Mucosa of rectum (tissue), 2 donors: ENCODE measurements at regions not wholly inside any gene's neighbourhood (a gene's known extent, or its start where the extent isn't known, plus 50 kb on each side); places are given as distances from the start of the nearest gene placed in this dataset.

Experiments used
- H3K27ac ChIP-seq, 2 donors: one replicate each; pipeline ENCODE4 v1.7.0; 2013; ENCODE audit warnings: inconsistent platforms in 2 of 2, low read depth in 2 of 2, low read length in 2 of 2
- H3K27me3 ChIP-seq, 2 donors: one replicate each; pipeline ENCODE4 v1.7.0; 2013; ENCODE audit warnings: low read length in 2 of 2; ENCODE audit not compliant: control insufficient read depth in 2 of 2, insufficient read depth in 2 of 2
- H3K36me3 ChIP-seq, 2 donors: one replicate each; pipeline ENCODE4 v1.7.0; 2013; ENCODE audit warnings: low read length in 2 of 2; ENCODE audit not compliant: control insufficient read depth in 2 of 2, insufficient read depth in 2 of 2
- H3K4me1 ChIP-seq, 2 donors: one replicate each; pipeline ENCODE4 v1.7.0; 2013; ENCODE audit warnings: low read length in 2 of 2, mild to moderate bottlenecking in 1 of 2; ENCODE audit not compliant: control insufficient read depth in 2 of 2, insufficient read depth in 2 of 2
- H3K4me3 ChIP-seq, 2 donors: one replicate each; pipeline ENCODE4 v1.7.0; 2013; ENCODE audit warnings: low read length in 2 of 2
- H3K9ac ChIP-seq, 2 donors: one replicate each; pipeline ENCODE4 v1.7.0; 2013; ENCODE audit warnings: low read length in 2 of 2, low read depth in 1 of 2, mild to moderate bottlenecking in 1 of 2
- H3K9me3 ChIP-seq, 2 donors: one replicate each; pipeline ENCODE4 v1.7.0; 2013; ENCODE audit warnings: low read length in 2 of 2; ENCODE audit not compliant: control insufficient read depth in 2 of 2
- donor health status: healthy.
- donor health status: Normal muscosa, but diverticular disease.

GRCh38 chr6:6724539-6725467 is 136.3 kb downstream of the LY86 start:
- peaks cover 34 to 55% of the 10 kb centered on the region in 2 donors for H3K4me1 ChIP-seq
- H3K4me3 ChIP-seq: peak overlapping the region; percentile 65 to 67
- no peaks in the 10 kb centered on the region for H3K36me3 ChIP-seq
- no peaks in the 10 kb centered on the region for H3K9me3 ChIP-seq
- H3K27me3 ChIP-seq: no peaks in the 10 kb centered on the region
- H3K9ac ChIP-seq: peak overlapping the region; percentile 76 to 83
- peak overlapping the region; percentile 91 to 96 for H3K27ac ChIP-seq

GRCh38 chr6:6725468-6726209 is 137.1 kb downstream of the LY86 start:
- Histone ChIP-seq H3K4me3 (peak overlapping the region in 1 of 2 donors; percentile 67), H3K27ac (peak overlapping the region; percentile 91 to 96), H3K9me3 (no peaks in the 10 kb centered on the region), H3K27me3 (no peaks in the 10 kb centered on the region), H3K4me1 (peaks cover 34 to 49% of the 10 kb centered on the region in 2 donors), H3K36me3 (no peaks in the 10 kb centered on the region), H3K9ac (peak overlapping the region; percentile 76 to 83)

DNA sequence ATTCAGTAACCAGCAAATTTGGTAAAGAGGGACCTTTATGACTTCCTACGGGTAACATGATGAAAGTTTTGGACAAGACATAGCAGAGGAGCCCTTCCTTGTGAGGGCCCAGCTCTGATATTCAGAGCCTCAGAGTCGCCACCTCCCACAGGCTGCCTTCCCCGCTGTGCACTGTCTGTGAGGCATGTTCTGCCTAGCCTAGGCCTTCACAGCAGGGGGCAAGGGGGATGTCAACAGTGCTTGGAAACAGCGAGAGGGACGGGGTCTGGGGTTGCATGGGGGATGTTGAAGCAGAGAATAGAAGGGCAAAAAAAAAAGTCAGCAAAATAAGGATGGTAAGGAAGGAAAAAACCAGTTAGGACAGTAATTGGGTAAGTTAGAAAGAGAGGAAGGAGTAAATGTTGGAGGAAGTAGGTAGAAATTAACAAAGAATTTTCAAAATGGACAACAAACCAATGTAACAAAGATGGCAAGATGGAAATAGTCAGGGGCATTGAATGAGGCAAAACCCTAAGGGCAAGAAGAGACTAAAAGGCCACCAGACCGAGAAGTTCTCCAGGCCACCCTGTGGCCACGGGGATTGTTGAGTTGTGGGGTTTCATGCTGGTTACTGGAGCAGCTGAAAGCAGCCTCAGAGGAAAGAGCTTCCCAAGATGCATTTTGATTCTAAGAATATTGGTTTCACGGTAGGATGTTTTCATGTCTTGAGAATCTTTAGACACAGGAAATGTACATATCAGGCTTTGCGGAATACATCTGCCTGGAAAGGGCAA is 139.8 kb downstream of the LY86 start:
- Histone ChIP-seq H3K36me3 (no peaks in the 10 kb centered on the region), H3K4me3 (no peak overlapping the region), H3K9ac (no peak overlapping the region), H3K4me1 (peaks cover 24 to 26% of the 10 kb centered on the region in 2 donors), H3K9me3 (no peaks in the 10 kb centered on the region), H3K27me3 (no peaks in the 10 kb centered on the region), H3K27ac (no peak overlapping the region)

DNA sequence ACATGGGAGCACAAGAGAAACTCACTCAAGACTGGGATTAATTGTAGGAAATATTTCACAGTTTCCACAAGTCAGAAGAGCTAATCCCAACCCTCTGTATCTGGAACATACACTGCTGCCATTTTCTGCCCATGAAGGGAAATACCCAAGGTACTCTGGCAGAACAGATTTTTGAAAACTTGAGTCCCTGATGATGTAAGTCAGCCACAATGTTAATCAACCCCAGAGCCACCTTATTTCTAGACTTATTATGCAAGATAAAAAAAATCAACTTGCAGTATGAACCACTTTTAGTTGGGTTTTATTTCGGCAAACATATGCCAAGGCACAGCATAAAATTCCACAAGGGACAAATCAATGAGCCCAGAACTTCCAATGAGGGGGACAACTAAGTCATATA is 141.5 kb downstream of the LY86 start:
- no peak overlapping the region for H3K27ac ChIP-seq
- H3K9me3 ChIP-seq: no peaks in the 10 kb centered on the region
- no peak overlapping the region for H3K4me3 ChIP-seq
- H3K27me3 ChIP-seq: no peaks in the 10 kb centered on the region
- H3K4me1 ChIP-seq: peaks cover 8 to 14% of the 10 kb centered on the region in 2 donors
- H3K36me3 ChIP-seq: no peaks in the 10 kb centered on the region
- H3K9ac ChIP-seq: no peak overlapping the region

DNA sequence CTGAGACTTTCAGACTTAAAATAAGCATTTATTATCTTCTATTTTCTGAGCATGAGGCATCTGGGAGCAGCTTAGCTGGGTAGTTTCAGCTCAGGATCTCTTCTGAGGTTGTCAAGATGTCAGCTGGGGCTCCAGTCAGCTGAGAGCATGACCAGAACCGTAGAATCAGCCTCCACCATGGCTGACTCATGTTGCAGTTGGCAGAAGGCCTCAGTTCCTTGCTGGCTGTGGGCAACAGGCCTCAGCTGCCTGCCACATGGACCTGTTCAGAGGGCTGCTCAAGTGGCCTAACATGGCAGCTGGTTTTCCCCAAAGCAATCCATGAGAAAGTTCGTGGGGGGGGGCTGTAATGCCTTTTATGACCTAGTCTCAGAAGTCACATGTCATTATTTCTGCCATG is 142.3 kb downstream of the LY86 start:
- Histone ChIP-seq H3K4me3 (no peak overlapping the region), H3K9me3 (no peaks in the 10 kb centered on the region), H3K27me3 (no peaks in the 10 kb centered on the region), H3K4me1 (peaks cover 0 to 6% of the 10 kb centered on the region in 2 donors), H3K9ac (no peak overlapping the region), H3K27ac (no peak overlapping the region), H3K36me3 (no peaks in the 10 kb centered on the region)

GRCh38 chr6:6734479-6735465 is 146.3 kb downstream of the LY86 start:
- Histone ChIP-seq H3K4me1 (peaks cover 0 to 4% of the 10 kb centered on the region in 2 donors), H3K9ac (no peak overlapping the region), H3K27me3 (no peaks in the 10 kb centered on the region), H3K4me3 (no peak overlapping the region), H3K36me3 (no peaks in the 10 kb centered on the region), H3K27ac (no peak overlapping the region), H3K9me3 (no peaks in the 10 kb centered on the region)

DNA sequence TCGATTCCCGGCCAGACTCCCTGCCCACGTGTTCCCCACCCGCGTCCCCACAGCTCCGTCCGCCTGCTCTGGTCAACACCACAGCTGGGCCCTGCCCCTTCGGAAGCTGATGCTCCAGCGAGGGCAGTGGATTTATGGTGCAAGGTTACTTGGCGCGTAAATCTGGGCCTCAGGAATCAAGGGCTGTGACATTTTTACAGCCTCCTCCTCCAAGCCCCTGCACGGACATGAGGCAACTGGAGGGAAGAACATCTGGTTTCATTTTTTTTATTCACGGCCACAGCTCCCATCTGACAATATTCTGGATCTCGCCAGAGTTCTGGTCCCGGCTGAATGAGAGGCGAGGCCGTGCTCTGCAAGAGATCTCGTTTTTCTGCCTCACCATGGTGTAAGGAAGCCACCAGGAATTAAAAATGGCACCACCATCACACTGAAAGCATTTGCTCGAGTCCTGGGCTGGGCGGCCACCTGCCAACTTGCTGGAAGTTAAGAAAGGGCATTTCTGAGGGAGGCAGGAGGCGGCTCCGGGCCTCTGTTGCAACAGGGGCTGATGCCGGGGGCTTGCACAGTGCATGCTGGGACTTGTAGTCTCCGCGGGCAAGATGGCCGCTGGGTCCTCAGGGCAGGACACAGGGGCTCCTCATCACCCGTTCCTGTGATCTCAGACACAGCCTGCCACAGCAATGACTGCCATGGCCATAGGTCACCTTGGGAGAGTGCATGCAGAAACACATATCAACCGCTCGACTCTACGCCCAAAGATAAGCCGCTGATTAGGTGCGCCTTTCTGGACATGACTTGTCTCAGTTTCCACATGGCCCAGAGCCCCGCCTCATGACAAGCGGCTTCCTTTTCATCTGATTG is 148.5 kb downstream of the LY86 start:
- H3K27me3 ChIP-seq: no peaks in the 10 kb centered on the region
- H3K4me1 ChIP-seq: peaks cover 0 to 4% of the 10 kb centered on the region in 2 donors
- no peak overlapping the region for H3K27ac ChIP-seq
- no peaks in the 10 kb centered on the region for H3K9me3 ChIP-seq
- peak overlapping the region in 1 of 2 donors; percentile 55 for H3K4me3 ChIP-seq
- H3K9ac ChIP-seq: no peak overlapping the region
- H3K36me3 ChIP-seq: no peaks in the 10 kb centered on the region

GRCh38 chr6:6737671-6738070 is 149.2 kb downstream of the LY86 start:
- Histone ChIP-seq H3K4me3 (no peak overlapping the region), H3K4me1 (peaks cover 0 to 4% of the 10 kb centered on the region in 2 donors), H3K36me3 (no peaks in the 10 kb centered on the region), H3K9ac (no peak overlapping the region), H3K27ac (no peak overlapping the region), H3K9me3 (no peaks in the 10 kb centered on the region), H3K27me3 (no peaks in the 10 kb centered on the region)
